ENCODE measurements at regions not wholly inside any gene's neighbourhood (a gene's known extent, or its start where the extent isn't known, plus 50 kb on each side); places are given as distances from the start of the nearest gene placed in this dataset.
"Not testable (repeated sequence)": the region's sequence is repeated elsewhere in the genome, so short reads cannot be mapped to it uniquely, and the experiment has no call there.

- DNase-seq (ENCODE audit: low read depth): no peak
These were observed 323.9 kb upstream of the KCND2 start for GRCh38 chr7:119949053-119949452.

GRCh38 chr7:119950390-119951041 is 322.5 kb upstream of the KCND2 start:
- H3K36me3 ChIP-seq (ENCODE audit: control insufficient read depth, insufficient read depth, low read length); H3K27me3 ChIP-seq (ENCODE audit: control insufficient read depth, insufficient read depth, low read length); H3K4me3 ChIP-seq (ENCODE audit: low read depth, low read length); DNase-seq (ENCODE audit: low read depth): not testable (repeated sequence)

More at GRCh38 chr7:119949053-119949452, 323.9 kb upstream of the KCND2 start:
- TF ChIP-seq, protein P1, sequence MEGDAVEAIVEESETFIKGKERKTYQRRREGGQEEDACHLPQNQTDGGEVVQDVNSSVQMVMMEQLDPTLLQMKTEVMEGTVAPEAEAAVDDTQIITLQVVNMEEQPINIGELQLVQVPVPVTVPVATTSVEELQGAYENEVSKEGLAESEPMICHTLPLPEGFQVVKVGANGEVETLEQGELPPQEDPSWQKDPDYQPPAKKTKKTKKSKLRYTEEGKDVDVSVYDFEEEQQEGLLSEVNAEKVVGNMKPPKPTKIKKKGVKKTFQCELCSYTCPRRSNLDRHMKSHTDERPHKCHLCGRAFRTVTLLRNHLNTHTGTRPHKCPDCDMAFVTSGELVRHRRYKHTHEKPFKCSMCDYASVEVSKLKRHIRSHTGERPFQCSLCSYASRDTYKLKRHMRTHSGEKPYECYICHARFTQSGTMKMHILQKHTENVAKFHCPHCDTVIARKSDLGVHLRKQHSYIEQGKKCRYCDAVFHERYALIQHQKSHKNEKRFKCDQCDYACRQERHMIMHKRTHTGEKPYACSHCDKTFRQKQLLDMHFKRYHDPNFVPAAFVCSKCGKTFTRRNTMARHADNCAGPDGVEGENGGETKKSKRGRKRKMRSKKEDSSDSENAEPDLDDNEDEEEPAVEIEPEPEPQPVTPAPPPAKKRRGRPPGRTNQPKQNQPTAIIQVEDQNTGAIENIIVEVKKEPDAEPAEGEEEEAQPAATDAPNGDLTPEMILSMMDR (IDR thresholded peaks at IDR 0.05; ENCODE audit: insufficient read depth, low read length, poor library complexity, severe bottlenecking): no peak
- Histone ChIP-seq H3K36me3 (ENCODE audit: control insufficient read depth, insufficient read depth, low read length) (no peaks in the 10 kb centered on the region), H3K27me3 (ENCODE audit: control insufficient read depth, insufficient read depth, low read length) (no peaks in the 10 kb centered on the region), H3K4me3 (ENCODE audit: low read depth, low read length) (no peak overlapping the region)

- DNase-seq (ENCODE audit: low read depth); H3K27me3 ChIP-seq (ENCODE audit: control insufficient read depth, insufficient read depth, low read length); H3K4me3 ChIP-seq (ENCODE audit: low read depth, low read length); H3K36me3 ChIP-seq (ENCODE audit: control insufficient read depth, insufficient read depth, low read length): not testable (repeated sequence)
These were observed 321.4 kb upstream of the KCND2 start for GRCh38 chr7:119951614-119952013.

DNA sequence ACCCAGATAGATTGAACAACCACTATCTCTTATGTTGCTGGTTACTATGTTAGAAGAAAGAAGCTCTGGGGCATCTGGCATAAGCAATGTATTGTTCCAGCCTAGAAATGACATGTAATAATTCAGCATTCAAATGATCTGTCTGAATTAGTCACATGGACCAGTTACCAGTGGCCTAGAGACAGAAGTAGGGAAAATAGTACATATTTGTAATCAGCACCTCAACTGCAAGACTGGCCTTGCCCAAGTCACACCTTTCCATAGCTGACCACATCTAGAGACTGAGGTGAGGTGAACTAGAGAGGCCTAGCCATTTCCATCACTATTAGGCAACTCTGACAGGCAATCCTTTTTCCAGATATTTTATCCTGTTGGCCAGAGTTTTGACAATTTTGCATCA is 315.6 kb upstream of the KCND2 start:
- no peak overlapping the region for H3K4me3 ChIP-seq (ENCODE audit: low read depth, low read length)
- TF ChIP-seq, protein P1 (IDR thresholded peaks at IDR 0.05; ENCODE audit: insufficient read depth, low read length, poor library complexity, severe bottlenecking): no peak
- no peaks in the 10 kb centered on the region for H3K36me3 ChIP-seq (ENCODE audit: control insufficient read depth, insufficient read depth, low read length)
- no peaks in the 10 kb centered on the region for H3K27me3 ChIP-seq (ENCODE audit: control insufficient read depth, insufficient read depth, low read length)
- no peak for DNase-seq (ENCODE audit: low read depth)

DNA sequence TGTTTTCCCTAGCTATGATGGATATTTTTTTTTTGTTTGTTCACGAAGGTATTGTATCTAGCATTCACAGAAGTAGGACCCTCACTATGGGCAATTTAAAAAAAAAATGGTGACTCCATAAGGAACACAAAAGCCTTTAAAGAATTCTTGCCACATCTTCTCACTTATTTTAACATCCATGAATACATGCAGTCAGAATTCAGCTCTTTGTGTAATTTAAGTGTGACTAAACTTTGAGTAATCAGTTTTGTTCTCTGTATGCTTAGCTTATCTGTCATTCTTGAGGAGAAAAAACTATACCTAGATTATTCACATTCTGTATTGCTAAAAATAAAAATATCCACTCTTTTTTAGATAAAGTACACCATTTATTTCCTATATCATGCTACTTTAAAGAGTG is 313.2 kb upstream of the KCND2 start:
- no peak for DNase-seq (ENCODE audit: low read depth)
- H3K4me3 ChIP-seq (ENCODE audit: low read depth, low read length): no peak overlapping the region
- H3K36me3 ChIP-seq (ENCODE audit: control insufficient read depth, insufficient read depth, low read length): no peaks in the 10 kb centered on the region
- no peaks in the 10 kb centered on the region for H3K27me3 ChIP-seq (ENCODE audit: control insufficient read depth, insufficient read depth, low read length)
- TF ChIP-seq, protein P1 (IDR thresholded peaks at IDR 0.05; ENCODE audit: insufficient read depth, low read length, poor library complexity, severe bottlenecking): no peak

GRCh38 chr7:119963654-119964053 is 309.3 kb upstream of the KCND2 start:
- DNase-seq (ENCODE audit: low read depth): no peak
- TF ChIP-seq, protein P1 (IDR thresholded peaks at IDR 0.05; ENCODE audit: insufficient read depth, low read length, poor library complexity, severe bottlenecking): no peak
- Histone ChIP-seq H3K4me3 (ENCODE audit: low read depth, low read length) (no peak overlapping the region), H3K27me3 (ENCODE audit: control insufficient read depth, insufficient read depth, low read length) (no peaks in the 10 kb centered on the region), H3K36me3 (ENCODE audit: control insufficient read depth, insufficient read depth, low read length) (no peaks in the 10 kb centered on the region)

DNA sequence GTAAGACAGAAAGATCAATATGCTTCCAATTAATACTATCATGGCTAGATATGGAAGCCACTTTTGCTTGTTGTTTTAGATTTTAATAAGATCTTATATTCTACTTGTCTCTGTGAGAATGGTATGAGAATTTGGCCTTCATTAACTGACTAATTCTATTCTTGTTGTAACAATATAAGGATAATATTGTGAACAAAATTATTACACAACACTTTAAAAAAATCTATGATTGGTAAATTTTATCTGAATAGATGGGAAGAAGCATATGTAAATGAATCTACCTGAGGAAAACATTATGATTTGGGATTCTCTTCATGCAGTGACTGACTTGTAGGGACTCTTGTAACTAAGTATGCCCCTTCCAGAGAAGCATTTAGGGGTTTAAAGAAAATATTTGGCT is 308.9 kb upstream of the KCND2 start:
- TF ChIP-seq, protein P1 (IDR thresholded peaks at IDR 0.05; ENCODE audit: insufficient read depth, low read length, poor library complexity, severe bottlenecking): no peak
- Histone ChIP-seq H3K4me3 (ENCODE audit: low read depth, low read length) (no peak overlapping the region), H3K36me3 (ENCODE audit: control insufficient read depth, insufficient read depth, low read length) (no peaks in the 10 kb centered on the region), H3K27me3 (ENCODE audit: control insufficient read depth, insufficient read depth, low read length) (no peaks in the 10 kb centered on the region)
- no peak for DNase-seq (ENCODE audit: low read depth)
